Stimulated activated memory B cell treated with anti-CD40 and anti-IgM and Interleukin-4, amounts not matched to agents 10 μg/mL and 1 μg/mL and 100 μg/mL, for 72 hours (primary cell): ENCODE measurements at regions not wholly inside any gene's neighbourhood (a gene's known extent, or its start where the extent isn't known, plus 50 kb on each side); places are given as distances from the start of the nearest gene placed in this dataset.
"Not testable (repeated sequence)": the region's sequence is repeated elsewhere in the genome, so short reads cannot be mapped to it uniquely, and the experiment has no call there.

Experiments used
- ATAC-seq: fragments of 150-1000 bp; cut with Tn5 transposase; 2 replicates; pipeline ENCODE4 v1.10.0; 2021
- H3K27ac Mint-ChIP-seq: one replicate; pipeline ENCODE4 v1.8.0; 2022; ENCODE audit warnings: mild to moderate bottlenecking, mixed read lengths
- H3K27me3 Mint-ChIP-seq: one replicate; pipeline ENCODE4 v1.8.0; 2022; ENCODE audit warnings: mixed read lengths
- H3K36me3 Mint-ChIP-seq: one replicate; pipeline ENCODE4 v1.8.0; 2022; ENCODE audit warnings: mixed read lengths
- H3K4me1 Mint-ChIP-seq: one replicate; pipeline ENCODE4 v1.8.0; 2022; ENCODE audit warnings: mixed read lengths
- H3K4me3 Mint-ChIP-seq: one replicate; pipeline ENCODE4 v1.8.0; 2022; ENCODE audit warnings: mild to moderate bottlenecking, moderate library complexity, mixed read lengths
- H3K9me3 Mint-ChIP-seq: one replicate; pipeline ENCODE4 v1.8.0; 2022; ENCODE audit warnings: mixed read lengths

- Mint-ChIP-seq H3K4me1 (no peaks in the 10 kb centered on the region), H3K27me3 (no peaks in the 10 kb centered on the region), H3K36me3 (no peaks in the 10 kb centered on the region), H3K27ac (no peak overlapping the region), H3K4me3 (no peak overlapping the region), H3K9me3 (peaks cover 11% of the 10 kb centered on the region)
- no peak for ATAC-seq
Measured at GRCh38 chr3:174533286-174533685, 325.8 kb upstream of the NAALADL2 start.

DNA sequence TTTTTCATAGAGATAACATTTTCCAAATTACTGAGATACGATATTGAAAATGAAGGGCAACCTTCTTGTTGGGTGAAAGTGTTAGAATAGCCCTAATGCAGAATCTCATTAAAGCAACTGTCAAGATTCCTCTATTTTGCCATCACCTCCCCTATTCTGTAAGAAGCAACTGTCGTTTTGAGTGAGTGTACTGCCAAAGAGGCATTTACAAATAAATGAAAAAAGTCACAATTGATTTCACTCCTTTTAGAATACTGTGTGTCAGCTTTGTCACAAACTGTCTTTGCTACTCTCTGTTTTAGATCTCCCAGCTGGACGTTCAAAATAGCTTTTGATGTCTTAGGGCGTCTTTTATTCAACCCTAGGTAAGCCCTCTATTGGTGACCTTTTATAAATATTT, 322.8 kb upstream of the NAALADL2 start:
- H3K27ac Mint-ChIP-seq = no peak overlapping the region
- no peaks in the 10 kb centered on the region for H3K27me3 Mint-ChIP-seq
- H3K9me3 Mint-ChIP-seq = peaks cover 3% of the 10 kb centered on the region
- no peaks in the 10 kb centered on the region for H3K4me1 Mint-ChIP-seq
- ATAC-seq = no peak
- H3K36me3 Mint-ChIP-seq = no peaks in the 10 kb centered on the region
- H3K4me3 Mint-ChIP-seq = no peak overlapping the region

DNA sequence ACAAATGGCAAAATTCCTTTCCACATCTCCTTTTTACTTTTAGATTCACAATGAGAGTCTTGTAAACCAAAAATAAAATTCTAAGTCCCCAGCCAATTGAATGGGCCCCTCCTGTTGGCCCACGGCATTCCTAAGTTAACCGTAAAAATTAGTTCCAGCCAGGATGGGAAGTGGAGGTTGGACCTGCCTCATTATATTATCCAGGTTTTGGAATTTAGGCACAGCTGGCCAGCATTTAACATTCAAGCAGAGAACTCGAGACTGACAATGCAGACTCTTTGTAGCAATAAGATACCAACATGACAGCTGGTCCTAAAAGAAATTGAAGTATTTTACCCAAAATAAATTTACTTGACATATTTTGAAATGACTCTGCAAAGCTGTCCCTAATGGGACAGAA, 321.0 kb upstream of the NAALADL2 start:
- no peaks in the 10 kb centered on the region for H3K4me1 Mint-ChIP-seq
- H3K27ac Mint-ChIP-seq = no peak overlapping the region
- H3K36me3 Mint-ChIP-seq = no peaks in the 10 kb centered on the region
- no peak overlapping the region for H3K4me3 Mint-ChIP-seq
- H3K9me3 Mint-ChIP-seq = no peaks in the 10 kb centered on the region
- no peaks in the 10 kb centered on the region for H3K27me3 Mint-ChIP-seq
- ATAC-seq = no peak

GRCh38 chr3:174540116-174540908, 318.8 kb upstream of the NAALADL2 start:
- Mint-ChIP-seq H3K4me3 (no peak overlapping the region), H3K4me1 (no peaks in the 10 kb centered on the region), H3K36me3 (no peaks in the 10 kb centered on the region), H3K27ac (no peak overlapping the region), H3K27me3 (no peaks in the 10 kb centered on the region), H3K9me3 (peaks cover 2% of the 10 kb centered on the region)
- no peak for ATAC-seq

DNA sequence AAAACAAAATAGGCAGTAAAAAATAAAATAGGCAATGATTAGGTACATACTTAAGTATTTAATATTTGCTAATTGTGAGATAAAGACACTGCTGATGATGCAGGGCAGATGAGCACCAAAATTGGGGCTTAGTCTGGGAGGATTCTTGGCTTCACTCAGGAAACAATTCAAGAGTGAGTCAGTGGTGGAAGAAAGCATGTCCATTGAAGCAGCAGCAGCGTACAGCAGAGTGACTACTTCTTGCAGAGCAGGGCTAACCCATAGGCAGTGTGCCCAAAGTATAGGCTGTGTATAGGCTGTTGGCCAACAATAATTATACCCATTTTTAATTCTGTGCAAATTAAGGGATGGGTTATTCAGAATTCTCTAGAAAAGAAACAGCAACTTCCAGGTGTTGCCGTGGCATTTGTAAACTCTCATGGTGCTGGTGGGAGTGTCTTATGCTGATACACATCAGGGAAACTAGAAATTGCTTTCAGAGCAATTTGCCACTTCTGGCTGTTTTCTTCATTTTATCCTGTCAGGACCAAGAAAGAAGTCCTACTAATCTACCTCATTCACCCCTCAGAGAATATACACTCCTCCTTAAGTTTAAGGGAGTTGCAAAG, 317.3 kb upstream of the NAALADL2 start:
- Mint-ChIP-seq H3K4me3 (no peak overlapping the region), H3K4me1 (no peaks in the 10 kb centered on the region), H3K27me3 (no peaks in the 10 kb centered on the region), H3K9me3 (peaks cover 2% of the 10 kb centered on the region), H3K27ac (no peak overlapping the region), H3K36me3 (no peaks in the 10 kb centered on the region)
- ATAC-seq = no peak

- no peak overlapping the region for H3K27ac Mint-ChIP-seq
- H3K36me3 Mint-ChIP-seq = no peaks in the 10 kb centered on the region
- no peaks in the 10 kb centered on the region for H3K4me1 Mint-ChIP-seq
- no peak for ATAC-seq
- no peaks in the 10 kb centered on the region for H3K27me3 Mint-ChIP-seq
- H3K9me3 Mint-ChIP-seq = peaks cover 2% of the 10 kb centered on the region
- no peak overlapping the region for H3K4me3 Mint-ChIP-seq
Measured at GRCh38 chr3:174547801-174548435, 311.2 kb upstream of the NAALADL2 start.

DNA sequence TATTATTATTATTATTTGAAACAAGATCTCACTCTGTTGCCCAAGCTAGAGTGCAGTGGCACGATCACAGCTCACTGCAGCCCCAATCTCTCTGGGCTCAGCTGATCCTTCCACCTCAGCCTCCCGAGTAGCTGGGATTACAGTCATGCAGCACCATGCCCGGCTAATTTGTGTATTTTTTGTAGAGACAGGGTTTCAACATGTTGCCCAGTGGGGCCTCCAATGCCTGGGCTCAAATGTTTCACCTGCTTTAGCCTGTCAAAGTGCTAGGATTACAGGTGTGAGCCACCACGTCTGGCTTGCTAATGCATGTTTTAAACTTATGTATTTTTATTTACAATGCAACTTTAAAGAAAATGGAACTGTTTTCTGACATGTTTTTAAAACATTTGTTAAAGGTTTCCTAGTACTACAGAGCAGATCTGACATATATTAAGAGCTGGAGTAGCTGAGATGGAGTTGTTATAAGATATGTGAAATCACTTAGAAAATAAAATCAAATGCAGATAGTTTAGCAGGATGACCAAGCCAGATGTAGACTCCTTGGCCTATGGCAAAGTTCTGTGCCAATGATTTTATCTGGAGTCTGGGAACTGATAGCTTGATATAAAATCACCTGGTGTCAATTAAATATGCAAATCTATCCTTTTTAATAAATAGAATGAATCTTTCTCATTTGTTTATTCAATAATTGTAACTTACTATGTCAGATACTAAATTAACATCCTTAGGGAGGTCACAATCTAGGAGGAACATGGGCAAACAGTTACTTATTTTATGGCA, 310.1 kb upstream of the NAALADL2 start:
- H3K36me3 Mint-ChIP-seq = no peaks in the 10 kb centered on the region
- no peaks in the 10 kb centered on the region for H3K4me1 Mint-ChIP-seq
- H3K4me3 Mint-ChIP-seq = no peak overlapping the region
- H3K9me3 Mint-ChIP-seq = peaks cover 2% of the 10 kb centered on the region
- no peaks in the 10 kb centered on the region for H3K27me3 Mint-ChIP-seq
- H3K27ac Mint-ChIP-seq = no peak overlapping the region
- ATAC-seq = no peak

DNA sequence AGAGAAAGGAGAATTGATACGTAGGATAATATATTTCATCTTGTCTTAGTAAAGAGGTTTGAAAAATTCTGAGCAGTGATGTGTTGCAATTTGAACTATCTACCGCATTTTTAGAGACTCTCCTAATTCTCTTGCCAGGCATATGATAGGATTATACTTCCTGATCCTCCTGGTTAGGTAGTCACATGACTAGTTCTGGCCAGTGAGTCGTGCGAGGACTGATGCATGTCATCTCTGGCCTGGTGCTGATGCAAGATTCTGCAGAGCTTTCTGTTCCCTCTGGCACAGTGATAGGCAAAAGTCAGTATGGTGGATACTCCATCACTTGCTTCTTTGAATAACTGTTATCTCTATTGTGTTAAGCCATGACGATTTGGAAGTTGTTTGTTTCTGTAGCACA, 277.6 kb upstream of the NAALADL2 start:
- Mint-ChIP-seq H3K4me1 (no peaks in the 10 kb centered on the region), H3K9me3 (peaks cover 9% of the 10 kb centered on the region), H3K27ac (no peak overlapping the region), H3K4me3 (no peak overlapping the region), H3K27me3 (no peaks in the 10 kb centered on the region), H3K36me3 (no peaks in the 10 kb centered on the region)
- ATAC-seq = no peak

- Mint-ChIP-seq H3K9me3 (peaks cover 11% of the 10 kb centered on the region), H3K4me1 (no peaks in the 10 kb centered on the region), H3K4me3 (no peak overlapping the region), H3K27ac (no peak overlapping the region), H3K36me3 (no peaks in the 10 kb centered on the region), H3K27me3 (no peaks in the 10 kb centered on the region)
- no peak for ATAC-seq
Measured at GRCh38 chr3:174583396-174583795, 275.7 kb upstream of the NAALADL2 start.

GRCh38 chr3:174587137-174587536, 272.0 kb upstream of the NAALADL2 start:
- not testable (repeated sequence) for H3K27ac Mint-ChIP-seq, H3K9me3 Mint-ChIP-seq, ATAC-seq, H3K4me1 Mint-ChIP-seq, H3K4me3 Mint-ChIP-seq, H3K27me3 Mint-ChIP-seq, H3K36me3 Mint-ChIP-seq

GRCh38 chr3:174596447-174596982, 262.6 kb upstream of the NAALADL2 start:
- H3K9me3 Mint-ChIP-seq = no peaks in the 10 kb centered on the region
- ATAC-seq = no peak
- no peaks in the 10 kb centered on the region for H3K4me1 Mint-ChIP-seq
- H3K27me3 Mint-ChIP-seq = no peaks in the 10 kb centered on the region
- H3K36me3 Mint-ChIP-seq = no peaks in the 10 kb centered on the region
- no peak overlapping the region for H3K27ac Mint-ChIP-seq
- H3K4me3 Mint-ChIP-seq = no peak overlapping the region

- Mint-ChIP-seq H3K36me3 (no peaks in the 10 kb centered on the region), H3K27me3 (no peaks in the 10 kb centered on the region), H3K4me1 (no peaks in the 10 kb centered on the region), H3K9me3 (no peaks in the 10 kb centered on the region), H3K4me3 (no peak overlapping the region), H3K27ac (no peak overlapping the region)
- no peak for ATAC-seq
Measured at GRCh38 chr3:174598885-174599439, 260.2 kb upstream of the NAALADL2 start.

- ATAC-seq = peak; percentile 50
- H3K27ac Mint-ChIP-seq = no peak overlapping the region
- H3K4me3 Mint-ChIP-seq = no peak overlapping the region
- H3K9me3 Mint-ChIP-seq = peaks cover 4% of the 10 kb centered on the region
- no peaks in the 10 kb centered on the region for H3K27me3 Mint-ChIP-seq
- no peaks in the 10 kb centered on the region for H3K4me1 Mint-ChIP-seq
- no peaks in the 10 kb centered on the region for H3K36me3 Mint-ChIP-seq
Measured at GRCh38 chr3:174613173-174613572, 246.0 kb upstream of the NAALADL2 start.

- no peak overlapping the region for H3K4me3 Mint-ChIP-seq
Measured at GRCh38 chr3:174614036-174614435, 245.1 kb upstream of the NAALADL2 start.

More at GRCh38 chr3:174614036-174614435, 245.1 kb upstream of the NAALADL2 start:
- Mint-ChIP-seq H3K9me3 (peaks cover 4% of the 10 kb centered on the region), H3K4me1 (no peaks in the 10 kb centered on the region), H3K36me3 (no peaks in the 10 kb centered on the region), H3K27me3 (no peaks in the 10 kb centered on the region), H3K27ac (no peak overlapping the region)
- ATAC-seq = peak; percentile 39
